ENCODE measurements at regions not wholly inside any gene's neighbourhood (a gene's known extent, or its start where the extent isn't known, plus 50 kb on each side); places are given as distances from the start of the nearest gene placed in this dataset.

DNA sequence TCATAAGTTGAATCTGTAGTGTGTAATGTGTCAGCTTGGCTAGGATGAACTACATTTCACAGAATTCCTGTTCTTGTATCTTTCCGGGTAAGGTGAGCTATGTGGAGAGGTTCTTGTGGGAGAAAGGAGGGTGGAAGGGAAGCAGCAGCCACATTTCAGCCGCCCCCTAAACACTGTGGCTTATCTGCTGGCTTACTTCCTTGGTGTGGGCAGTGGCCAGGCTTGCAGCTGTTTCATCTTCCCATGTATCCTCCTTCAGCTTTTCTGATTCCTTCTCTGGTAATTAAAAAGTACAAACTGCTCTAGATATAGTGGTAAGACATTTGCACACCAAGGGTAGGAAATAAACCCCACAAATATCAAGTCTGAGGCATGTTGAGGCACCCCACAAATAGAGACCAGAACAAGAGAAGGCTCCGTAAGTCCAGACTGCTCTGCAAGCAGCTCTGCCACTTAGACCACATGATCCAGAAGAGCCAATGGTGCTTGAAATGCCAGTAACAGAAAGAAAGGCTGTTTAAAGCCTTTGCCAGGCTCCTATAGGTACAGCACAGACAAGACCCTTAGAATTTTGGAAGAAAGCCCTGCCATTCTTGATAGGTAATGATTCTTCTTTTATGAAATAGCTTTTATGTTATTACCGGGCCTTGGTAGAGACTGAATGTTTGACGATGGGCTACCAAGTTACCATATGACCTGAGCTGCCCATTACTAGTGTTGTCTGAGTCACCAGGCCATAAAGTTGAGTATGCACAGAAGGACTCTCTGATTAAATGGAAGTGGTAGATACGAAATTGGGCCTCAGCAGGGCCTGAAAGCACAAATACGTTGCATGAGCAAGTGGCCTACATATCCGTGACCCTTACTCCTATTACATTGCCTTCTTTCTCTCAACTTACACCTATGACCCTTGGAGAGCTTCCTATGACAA is 215.0 kb upstream of the SGK1 start:
- TF ChIP-seq, protein P1, sequence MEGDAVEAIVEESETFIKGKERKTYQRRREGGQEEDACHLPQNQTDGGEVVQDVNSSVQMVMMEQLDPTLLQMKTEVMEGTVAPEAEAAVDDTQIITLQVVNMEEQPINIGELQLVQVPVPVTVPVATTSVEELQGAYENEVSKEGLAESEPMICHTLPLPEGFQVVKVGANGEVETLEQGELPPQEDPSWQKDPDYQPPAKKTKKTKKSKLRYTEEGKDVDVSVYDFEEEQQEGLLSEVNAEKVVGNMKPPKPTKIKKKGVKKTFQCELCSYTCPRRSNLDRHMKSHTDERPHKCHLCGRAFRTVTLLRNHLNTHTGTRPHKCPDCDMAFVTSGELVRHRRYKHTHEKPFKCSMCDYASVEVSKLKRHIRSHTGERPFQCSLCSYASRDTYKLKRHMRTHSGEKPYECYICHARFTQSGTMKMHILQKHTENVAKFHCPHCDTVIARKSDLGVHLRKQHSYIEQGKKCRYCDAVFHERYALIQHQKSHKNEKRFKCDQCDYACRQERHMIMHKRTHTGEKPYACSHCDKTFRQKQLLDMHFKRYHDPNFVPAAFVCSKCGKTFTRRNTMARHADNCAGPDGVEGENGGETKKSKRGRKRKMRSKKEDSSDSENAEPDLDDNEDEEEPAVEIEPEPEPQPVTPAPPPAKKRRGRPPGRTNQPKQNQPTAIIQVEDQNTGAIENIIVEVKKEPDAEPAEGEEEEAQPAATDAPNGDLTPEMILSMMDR (IDR thresholded peaks at IDR 0.05), result no peak
- Mint-ChIP-seq H3K27ac (no peak overlapping the region), H3K4me3 (no peak overlapping the region), H3K4me1 (ENCODE audit: low read depth) (peaks cover 30% of the 10 kb centered on the region), H3K9me3 (no peaks in the 10 kb centered on the region), H3K36me3 (ENCODE audit: low read depth) (no peaks in the 10 kb centered on the region), H3K27me3 (no peaks in the 10 kb centered on the region)
- POLR2A ChIA-PET, result no interaction called here
- intact Hi-C loops (cut with micrococcal nuclease), result no loop called here
- DNase-seq, result no peak
- CTCF ChIA-PET, result interaction anchor here (0.6 to 1.1 kb wide), 3 partner anchors 49 to 354 kb away, joined by 3 read pairs; no protein-coding TSS in a partner anchor
- no peak for ATAC-seq

DNA sequence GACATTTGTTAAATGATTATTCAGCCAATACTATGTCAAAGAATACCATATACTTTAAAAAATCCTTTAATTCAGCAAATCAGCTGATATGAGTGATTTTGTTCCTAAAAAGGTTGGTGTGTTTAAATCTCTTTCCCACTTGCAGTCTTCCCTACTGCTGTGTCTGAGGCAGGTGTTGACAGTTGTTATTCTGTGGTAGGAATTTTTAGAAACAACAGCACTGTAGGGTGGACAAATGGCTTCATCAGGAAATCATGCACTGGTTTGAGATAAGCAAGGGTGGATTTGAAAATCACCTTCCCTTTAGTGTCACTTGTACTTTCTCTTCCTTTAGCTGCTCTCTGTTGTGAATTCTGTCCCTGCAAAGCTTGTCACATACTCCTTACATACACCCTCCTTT is 213.7 kb upstream of the SGK1 start:
- Mint-ChIP-seq H3K27me3 (no peaks in the 10 kb centered on the region), H3K9me3 (no peaks in the 10 kb centered on the region), H3K4me3 (no peak overlapping the region), H3K27ac (no peak overlapping the region), H3K4me1 (ENCODE audit: low read depth) (peaks cover 30% of the 10 kb centered on the region), H3K36me3 (ENCODE audit: low read depth) (no peaks in the 10 kb centered on the region)
- CTCF ChIA-PET, result interaction anchor here (0.8 to 1.4 kb wide), 3 partner anchors 9 to 105 kb away, joined by 3 to 4 read pairs (median 4); no protein-coding TSS in a partner anchor
- TF ChIP-seq, protein P1 (IDR thresholded peaks at IDR 0.05), result no peak
- POLR2A ChIA-PET, result no interaction called here
- intact Hi-C loops (cut with micrococcal nuclease), result no loop called here
- no peak for DNase-seq
- ATAC-seq, result no peak

DNA sequence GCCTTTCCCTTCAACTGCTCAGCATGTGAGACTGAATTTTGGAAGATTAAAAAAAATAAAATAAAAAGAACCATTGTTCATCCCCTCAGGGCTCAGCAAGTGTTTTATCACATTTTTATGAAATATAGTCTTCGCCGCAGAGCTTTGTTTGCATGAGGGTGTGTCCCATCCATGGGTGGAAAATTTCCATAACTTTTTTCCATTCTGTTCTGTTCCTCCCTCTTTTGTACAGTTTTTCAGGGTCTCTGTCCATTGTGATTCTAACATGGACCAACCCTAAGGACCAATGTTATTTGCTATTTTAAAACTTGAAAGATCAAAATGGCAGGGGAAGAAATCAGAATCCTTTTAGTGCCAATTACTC is 213.3 kb upstream of the SGK1 start:
- ChIA-PET POLR2A (interaction anchor here (0.7 kb wide), 1 partner anchor 228 kb away, joined by 3 read pairs; no protein-coding TSS in a partner anchor), CTCF (interaction anchor here (1.2 to 1.4 kb wide), 2 partner anchors 9 to 106 kb away, joined by 4 read pairs; no protein-coding TSS in a partner anchor)
- intact Hi-C loops (cut with micrococcal nuclease), result no loop called here

GRCh38 chr6:134529921-134530320 is 212.0 kb upstream of the SGK1 start:
- Mint-ChIP-seq H3K4me1 (ENCODE audit: low read depth) (peaks cover 29% of the 10 kb centered on the region), H3K27me3 (no peaks in the 10 kb centered on the region), H3K27ac (no peak overlapping the region), H3K4me3 (no peak overlapping the region), H3K9me3 (no peaks in the 10 kb centered on the region), H3K36me3 (ENCODE audit: low read depth) (no peaks in the 10 kb centered on the region)
- TF ChIP-seq, protein P1 (IDR thresholded peaks at IDR 0.05), result no peak
- ATAC-seq, result no peak
- intact Hi-C loops (cut with micrococcal nuclease), result loop anchor here (10.0 kb wide), 1 partner anchor 355 kb away; no protein-coding TSS in a partner anchor
- no peak for DNase-seq
- ChIA-PET CTCF (no interaction called here), POLR2A (no interaction called here)

More for the DNA sequence above, 213.3 kb upstream of the SGK1 start:
- no peak overlapping the region for H3K27ac Mint-ChIP-seq
- DNase-seq (no peak), ATAC-seq (no peak)
- TF ChIP-seq, protein P1 (IDR thresholded peaks at IDR 0.05), result no peak
- H3K4me1 Mint-ChIP-seq (ENCODE audit: low read depth), result peaks cover 30% of the 10 kb centered on the region
- H3K36me3 Mint-ChIP-seq (ENCODE audit: low read depth), result no peaks in the 10 kb centered on the region
- H3K4me3 Mint-ChIP-seq, result no peak overlapping the region
- no peaks in the 10 kb centered on the region for H3K27me3 Mint-ChIP-seq
- H3K9me3 Mint-ChIP-seq, result no peaks in the 10 kb centered on the region

GRCh38 chr6:134529305-134529704 is 211.4 kb upstream of the SGK1 start:
- Mint-ChIP-seq H3K27me3 (no peaks in the 10 kb centered on the region), H3K36me3 (ENCODE audit: low read depth) (no peaks in the 10 kb centered on the region), H3K27ac (no peak overlapping the region), H3K4me3 (no peak overlapping the region), H3K4me1 (ENCODE audit: low read depth) (peaks cover 28% of the 10 kb centered on the region), H3K9me3 (no peaks in the 10 kb centered on the region)
- ChIA-PET CTCF (no interaction called here), POLR2A (no interaction called here)
- intact Hi-C loops (cut with micrococcal nuclease), result loop anchor here (10.0 kb wide), 1 partner anchor 355 kb away; no protein-coding TSS in a partner anchor
- TF ChIP-seq, protein P1 (IDR thresholded peaks at IDR 0.05), result no peak
- no peak for DNase-seq
- ATAC-seq, result no peak
